Right hindlimb (tissue), 1 donor: ENCODE measurements at regions not wholly inside any gene's neighbourhood (a gene's known extent, or its start where the extent isn't known, plus 50 kb on each side); places are given as distances from the start of the nearest gene placed in this dataset.

Experiments
- DNase-seq: peaks from one replicate; pipeline ENCODE4 v3.0.0-alpha.2; 2018

- no peak for DNase-seq
Observed at GRCh38 chr3:44030687-44031305, 210.9 kb upstream of the TOPAZ1 start.

- DNase-seq = no peak
Observed at GRCh38 chr3:44031387-44032380, 210.0 kb upstream of the TOPAZ1 start.

GRCh38 chr3:44032487-44032886 lies 209.2 kb upstream of the TOPAZ1 start:
- no peak for DNase-seq

- DNase-seq = no peak
Observed at GRCh38 chr3:44033123-44033522, 208.6 kb upstream of the TOPAZ1 start.

- DNase-seq = no peak
Observed at GRCh38 chr3:44036850-44037249, 204.8 kb upstream of the TOPAZ1 start.

GRCh38 chr3:44039006-44039405 lies 202.7 kb upstream of the TOPAZ1 start:
- DNase-seq = no peak

GRCh38 chr3:44041726-44042125 lies 200.0 kb upstream of the TOPAZ1 start:
- no peak for DNase-seq

GRCh38 chr3:44042772-44043171 lies 198.9 kb upstream of the TOPAZ1 start:
- no peak for DNase-seq

- peak; percentile 23 for DNase-seq
Observed at GRCh38 chr3:44045476-44046275, 196.0 kb upstream of the TOPAZ1 start.

GRCh38 chr3:44047796-44048195 lies 193.9 kb upstream of the TOPAZ1 start:
- no peak for DNase-seq

GRCh38 chr3:44048196-44048924 lies 193.3 kb upstream of the TOPAZ1 start:
- no peak for DNase-seq

- no peak for DNase-seq
Observed at GRCh38 chr3:44048949-44049348, 192.7 kb upstream of the TOPAZ1 start.

- no peak for DNase-seq
Observed at GRCh38 chr3:44050101-44050500, 191.6 kb upstream of the TOPAZ1 start.

GRCh38 chr3:44050867-44051266 lies 190.8 kb upstream of the TOPAZ1 start:
- DNase-seq = no peak

GRCh38 chr3:44055951-44056350 lies 185.7 kb upstream of the TOPAZ1 start:
- no peak for DNase-seq

- DNase-seq = no peak
Observed at GRCh38 chr3:44056446-44057240, 185.0 kb upstream of the TOPAZ1 start.

GRCh38 chr3:44058022-44058867 lies 183.4 kb upstream of the TOPAZ1 start:
- DNase-seq = no peak

- DNase-seq = no peak
Observed at GRCh38 chr3:44058868-44059203, 182.8 kb upstream of the TOPAZ1 start.

GRCh38 chr3:44060164-44060563 lies 181.5 kb upstream of the TOPAZ1 start:
- no peak for DNase-seq

- DNase-seq = no peak
Observed at GRCh38 chr3:44061268-44061667, 180.4 kb upstream of the TOPAZ1 start.

GRCh38 chr3:44061961-44062360 lies 179.7 kb upstream of the TOPAZ1 start:
- no peak for DNase-seq
